T-helper 1 cell treated with Interleukin-12 subunit alpha and Interleukin-12 subunit beta and Interleukin-4 antibody, amounts not matched to agents 30 ng/mL and 1 ng/mL, for 36 hours (primary cell): ENCODE measurements at regions not wholly inside any gene's neighbourhood (a gene's known extent, or its start where the extent isn't known, plus 50 kb on each side); places are given as distances from the start of the nearest gene placed in this dataset.

ENCODE experiments used
- intact Hi-C: fragments of 100-400 bp; cut with micrococcal nuclease; formaldehyde crosslinking; loops from one replicate; pipeline ENCODE4 v1.15.1; 2024

DNA sequence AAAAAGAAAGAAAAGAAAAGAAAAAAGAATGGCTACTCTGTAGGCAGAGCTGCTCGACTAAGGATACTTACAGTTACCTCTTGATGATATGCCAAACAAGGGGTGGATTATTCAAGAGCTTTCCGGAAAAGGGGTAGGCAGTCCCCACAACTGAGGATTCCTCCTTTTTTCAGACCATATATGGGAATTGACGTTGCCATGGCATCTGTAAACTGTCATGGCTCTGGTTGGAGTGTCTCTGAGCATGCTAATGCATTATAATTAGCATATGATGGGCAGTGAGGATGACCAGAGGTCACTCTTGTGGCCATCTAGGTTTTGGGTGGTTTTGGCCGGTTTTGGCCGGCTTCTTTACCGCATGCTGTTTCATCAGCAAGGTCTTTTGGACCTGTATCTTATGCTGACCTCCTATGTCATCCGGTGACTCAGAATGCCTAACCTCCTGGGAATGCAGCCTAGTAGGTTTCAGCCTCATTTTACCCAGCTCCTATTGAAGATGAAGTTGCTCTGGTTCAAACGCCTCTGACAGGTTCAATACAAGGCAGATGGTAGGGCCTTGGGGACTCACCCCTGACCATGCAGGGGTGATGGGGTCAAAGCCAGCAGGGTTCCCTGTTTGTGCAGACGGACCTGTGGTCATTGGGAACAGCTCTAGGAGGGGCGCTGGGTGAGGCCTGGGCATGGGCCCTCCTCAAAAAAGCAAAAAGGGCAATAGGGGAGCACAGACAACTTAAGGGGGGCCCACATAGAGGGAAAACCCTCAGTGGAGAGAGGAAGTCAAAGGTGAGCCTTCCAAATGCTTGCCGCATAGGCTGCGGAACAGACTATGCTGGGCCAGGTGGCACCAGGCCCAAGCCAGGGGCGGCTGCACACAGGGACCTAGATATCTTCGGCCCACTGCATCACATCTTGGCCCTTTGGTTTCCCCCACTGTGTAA lies 251.2 kb upstream of the RAB6C start:
- intact Hi-C loops, result no loop called here

DNA sequence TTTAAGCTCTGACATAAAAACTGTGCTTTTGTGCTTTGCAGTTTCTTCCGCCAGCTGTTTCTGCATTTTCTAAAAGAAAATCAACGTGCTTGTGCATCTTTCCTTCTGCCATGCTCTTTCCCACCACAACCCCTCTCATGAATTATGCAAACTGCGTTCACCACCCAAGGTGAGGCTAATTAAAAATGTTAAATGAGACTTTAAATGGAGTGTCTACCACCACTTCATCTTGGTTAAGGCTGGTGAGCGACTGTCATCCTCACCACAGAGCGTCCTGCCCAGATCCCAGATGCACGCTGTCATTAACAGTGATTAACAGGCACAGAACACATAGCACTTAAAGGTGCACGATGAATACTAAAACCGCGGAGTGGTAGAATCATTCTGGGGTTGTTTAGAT lies 250.5 kb upstream of the RAB6C start:
- intact Hi-C loops, result no loop called here

DNA sequence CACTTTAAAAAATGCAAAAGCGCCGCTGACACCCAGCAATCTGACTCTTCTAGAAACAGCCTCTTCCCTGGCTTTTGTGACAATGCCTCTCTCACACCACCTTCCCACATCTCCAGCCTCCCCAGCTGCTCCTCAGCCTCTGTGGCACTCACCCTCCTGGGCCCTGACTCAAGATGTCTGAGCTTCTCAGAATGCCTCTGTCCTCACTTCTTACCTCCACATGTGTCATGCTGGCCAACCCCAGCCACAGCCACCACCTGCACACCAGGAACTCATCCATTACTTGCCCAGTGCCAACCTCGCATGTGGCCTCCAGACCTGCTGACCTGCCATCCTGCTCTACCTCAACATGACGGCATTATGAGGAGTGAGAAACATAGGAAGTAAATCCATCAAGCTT lies 249.8 kb upstream of the RAB6C start:
- intact Hi-C loops, result no loop called here

- intact Hi-C loops, result no loop called here
Measured at GRCh38 chr2:129730979-129731378, 248.5 kb upstream of the RAB6C start.

GRCh38 chr2:129731907-129732629 lies 247.4 kb upstream of the RAB6C start:
- intact Hi-C loops, result no loop called here

DNA sequence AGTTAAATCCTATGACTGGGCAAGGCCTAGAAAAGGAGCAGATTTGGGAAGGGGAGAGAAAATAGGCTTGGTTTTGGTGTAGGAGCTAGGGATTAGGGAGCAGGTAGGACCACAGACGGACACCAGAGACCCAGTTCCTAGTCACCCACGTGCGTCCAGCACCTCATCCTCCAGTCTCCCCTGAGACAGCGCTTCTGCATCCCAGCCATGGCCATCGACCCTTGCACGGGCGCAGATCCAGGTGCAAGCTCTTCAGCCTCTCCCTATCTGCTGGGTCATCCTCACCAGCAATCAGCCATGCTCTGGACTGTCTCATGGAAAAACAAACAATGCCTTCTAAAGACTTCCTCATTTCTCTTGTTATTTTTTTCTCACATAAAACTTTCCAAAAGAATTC lies 246.8 kb upstream of the RAB6C start:
- intact Hi-C loops, result no loop called here

- intact Hi-C loops, result no loop called here
Measured at GRCh38 chr2:129733041-129733440, 246.4 kb upstream of the RAB6C start.

DNA sequence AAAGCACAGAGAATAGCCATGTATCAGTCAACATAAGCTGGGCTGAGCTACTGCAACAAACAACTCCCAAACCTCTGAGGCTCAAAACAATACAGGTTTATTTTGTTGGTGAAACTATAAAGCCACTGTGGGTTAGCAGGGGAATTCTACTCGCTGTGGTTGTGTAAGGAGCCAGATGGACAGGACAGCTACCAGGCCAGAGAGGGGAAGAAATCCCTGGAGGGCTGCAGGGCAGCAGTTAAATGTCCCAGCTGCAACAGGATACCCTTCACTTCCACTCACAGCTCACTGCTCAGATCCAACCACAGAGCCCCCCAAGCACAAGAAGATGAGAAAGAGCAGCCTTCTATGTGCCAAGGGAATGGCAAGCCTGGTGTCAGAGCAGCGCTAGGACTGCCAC lies 245.9 kb upstream of the RAB6C start:
- intact Hi-C loops, result no loop called here

DNA sequence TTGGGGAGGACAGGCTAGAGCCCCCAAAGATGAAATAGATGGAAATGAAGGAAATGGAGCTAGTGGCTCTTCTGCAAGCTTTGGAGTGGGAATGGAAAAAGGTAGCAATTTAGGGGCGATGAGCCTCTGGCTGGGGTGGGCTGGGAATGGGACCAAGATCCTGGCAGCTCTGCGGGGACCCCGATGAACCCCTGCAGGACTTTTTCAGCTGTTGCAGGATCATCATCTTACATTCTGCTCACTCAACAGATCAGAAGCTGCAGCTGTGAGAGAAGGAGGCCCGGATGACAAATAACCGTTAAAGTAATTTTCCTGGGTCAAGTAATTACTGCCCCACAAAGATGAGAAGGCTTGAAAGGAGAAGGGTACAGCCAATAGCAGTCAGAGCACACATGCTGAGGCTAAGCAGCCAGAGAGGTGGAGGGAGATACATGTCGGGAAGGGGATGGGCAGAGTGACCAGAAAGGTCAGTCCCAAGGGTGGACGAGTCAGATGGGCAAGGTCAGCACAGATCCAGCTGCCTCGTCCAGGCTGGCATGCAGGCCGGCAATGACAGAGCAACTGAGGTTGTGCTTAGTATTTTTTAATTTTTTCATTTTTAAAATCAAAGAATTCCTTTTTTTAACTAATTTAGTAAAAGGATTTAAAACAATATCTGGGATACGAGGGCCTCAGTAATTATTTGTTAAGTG lies 245.0 kb upstream of the RAB6C start:
- intact Hi-C loops, result no loop called here

GRCh38 chr2:129735576-129735975 lies 243.9 kb upstream of the RAB6C start:
- intact Hi-C loops, result no loop called here

DNA sequence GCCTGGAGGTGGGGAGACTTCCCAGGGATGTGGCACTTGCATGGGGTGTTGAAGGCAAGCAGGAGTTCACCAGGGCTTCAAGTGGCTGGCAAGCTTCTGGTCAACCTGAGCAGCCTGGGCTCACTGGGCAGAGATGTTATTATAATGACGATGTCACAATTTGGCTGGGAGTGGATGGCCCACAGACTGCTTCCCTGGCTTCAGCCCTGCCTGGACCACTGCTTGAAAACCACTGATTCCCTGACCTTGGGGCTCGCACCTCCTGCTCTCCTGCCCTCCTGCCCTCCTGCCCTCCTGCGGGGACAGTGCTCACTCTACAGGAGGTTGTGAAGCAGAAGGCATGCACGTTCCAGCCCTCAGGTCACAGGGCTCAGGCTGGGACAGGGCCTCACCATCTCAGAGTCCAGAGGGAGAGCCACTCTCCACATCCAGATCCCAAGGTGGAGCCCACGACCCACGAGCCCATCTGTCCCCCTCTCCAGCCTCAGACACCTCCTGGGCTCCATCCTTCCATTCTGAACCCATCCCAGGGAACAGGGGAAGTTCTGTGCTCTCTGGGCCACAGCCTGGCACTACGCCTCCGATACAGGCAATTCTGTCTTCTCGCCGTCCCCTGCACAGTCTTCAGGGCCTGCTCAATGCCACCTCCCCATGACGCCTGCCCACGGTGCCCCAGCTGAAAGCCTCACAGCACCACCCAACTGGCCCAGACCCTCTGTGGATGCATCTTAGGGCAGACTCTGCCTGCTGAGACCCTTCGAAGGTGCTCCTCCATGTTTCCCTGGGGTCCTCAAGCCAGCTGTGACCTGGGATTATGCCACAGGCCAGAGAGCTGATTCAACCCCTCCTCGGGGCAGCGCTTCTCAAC lies 241.6 kb upstream of the RAB6C start:
- intact Hi-C loops, result no loop called here

DNA sequence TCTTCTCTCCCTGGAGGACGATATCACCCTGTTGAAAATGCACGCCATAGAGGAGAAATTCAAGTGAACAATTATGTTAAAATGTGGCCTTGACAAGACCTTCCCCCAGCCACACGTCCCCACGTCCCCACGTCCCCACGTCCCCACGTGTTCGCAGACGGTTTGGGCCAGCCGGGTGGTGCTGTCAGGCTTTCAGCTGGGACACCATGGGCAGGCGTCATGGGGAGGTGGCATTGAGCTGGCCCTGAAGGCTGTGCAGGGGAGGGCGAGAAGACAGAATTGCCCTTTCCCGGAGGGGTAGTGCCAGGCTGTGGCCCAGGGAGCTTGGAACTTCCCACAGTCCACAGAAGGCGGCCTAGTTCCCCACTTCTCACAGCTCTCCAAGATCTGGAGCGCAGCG lies 240.7 kb upstream of the RAB6C start:
- intact Hi-C loops, result no loop called here

- intact Hi-C loops, result no loop called here
Measured at GRCh38 chr2:129740504-129740903, 239.0 kb upstream of the RAB6C start.

- intact Hi-C loops, result no loop called here
Measured at GRCh38 chr2:129741165-129741564, 238.3 kb upstream of the RAB6C start.

- intact Hi-C loops, result no loop called here
Measured at GRCh38 chr2:129741623-129742022, 237.8 kb upstream of the RAB6C start.

DNA sequence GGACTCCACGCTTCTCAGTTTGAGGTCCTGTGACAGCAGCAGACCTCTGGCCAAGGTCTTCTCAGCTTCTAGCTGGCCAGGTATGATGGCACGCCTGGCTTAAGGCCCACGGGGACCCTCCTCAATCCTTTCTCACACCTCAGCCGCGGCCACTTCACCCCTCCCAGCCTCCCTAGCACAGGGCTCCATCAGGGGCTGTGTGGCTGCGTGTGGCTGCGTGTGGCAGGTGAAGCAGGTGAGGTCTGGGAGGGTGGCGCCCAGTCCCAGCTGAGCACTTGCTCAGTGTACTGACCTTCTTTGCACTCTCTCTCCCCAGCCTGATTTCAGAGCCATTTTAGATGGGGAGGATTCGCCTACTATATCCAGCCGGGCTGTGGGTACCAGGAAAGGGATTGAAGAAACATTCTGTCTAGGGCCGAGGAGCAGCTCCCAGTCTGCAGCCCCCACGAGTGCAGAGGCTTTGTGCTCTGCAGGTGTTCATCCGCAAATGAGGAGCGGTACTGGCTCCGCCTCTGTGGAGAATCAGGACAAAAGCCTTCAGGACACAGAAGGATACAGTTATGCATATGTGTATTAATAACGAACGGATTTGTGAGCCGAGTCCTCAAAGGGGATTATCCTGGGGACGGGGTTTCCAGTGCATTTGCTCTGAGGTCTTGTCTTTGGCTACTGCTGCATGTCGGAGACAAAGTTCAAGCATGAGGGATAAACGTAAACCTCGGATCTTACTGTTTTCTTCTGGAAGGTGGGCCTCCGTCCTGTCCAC lies 236.9 kb upstream of the RAB6C start:
- intact Hi-C loops, result no loop called here

- intact Hi-C loops, result no loop called here
Measured at GRCh38 chr2:129744141-129744540, 235.3 kb upstream of the RAB6C start.

DNA sequence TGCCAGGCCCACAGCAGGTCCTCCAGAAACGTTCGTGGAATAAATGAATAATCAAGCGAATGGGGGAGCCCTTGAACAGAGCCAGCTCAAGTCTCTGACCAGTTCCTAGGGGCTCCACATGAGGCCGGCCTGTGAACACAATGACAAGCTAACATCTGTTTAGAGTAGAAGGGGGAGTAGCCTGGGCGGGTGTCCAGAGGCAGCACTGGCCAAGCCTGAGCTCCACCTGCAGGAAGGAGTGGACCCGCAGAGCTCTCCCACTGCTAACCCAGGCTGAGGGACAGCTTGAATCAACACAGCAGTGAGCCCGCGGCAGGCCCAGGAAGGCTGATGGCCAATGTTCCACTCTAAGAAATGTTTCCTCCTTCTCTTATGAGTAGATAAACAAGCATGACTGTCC lies 234.8 kb upstream of the RAB6C start:
- intact Hi-C loops, result no loop called here

GRCh38 chr2:129747500-129748125 lies 231.9 kb upstream of the RAB6C start:
- intact Hi-C loops, result no loop called here

DNA sequence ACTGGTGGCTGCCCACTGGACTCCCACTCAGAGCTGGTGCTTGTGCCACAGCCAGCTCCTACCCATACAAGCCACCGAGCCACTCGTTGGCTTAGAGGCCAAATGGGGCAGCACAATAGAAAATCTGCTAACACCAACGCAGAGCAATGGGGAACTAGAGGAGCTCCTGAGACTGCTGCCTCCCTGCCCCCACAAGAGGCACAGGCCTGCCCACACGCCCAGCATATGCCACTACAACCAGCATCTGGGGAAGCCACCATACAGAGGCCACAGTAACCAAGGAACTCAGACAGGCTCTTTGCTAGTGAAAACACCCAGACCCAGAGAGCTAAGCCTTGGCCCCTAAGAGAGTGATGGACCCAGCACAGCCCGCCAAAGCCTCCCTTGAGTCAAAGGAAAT lies 231.2 kb upstream of the RAB6C start:
- intact Hi-C loops, result no loop called here
